ENCODE measurements at regions not wholly inside any gene's neighbourhood (a gene's known extent, or its start where the extent isn't known, plus 50 kb on each side); places are given as distances from the start of the nearest gene placed in this dataset.
"Not testable (repeated sequence)": the region's sequence is repeated elsewhere in the genome, so short reads cannot be mapped to it uniquely, and the experiment has no call there.

DNA sequence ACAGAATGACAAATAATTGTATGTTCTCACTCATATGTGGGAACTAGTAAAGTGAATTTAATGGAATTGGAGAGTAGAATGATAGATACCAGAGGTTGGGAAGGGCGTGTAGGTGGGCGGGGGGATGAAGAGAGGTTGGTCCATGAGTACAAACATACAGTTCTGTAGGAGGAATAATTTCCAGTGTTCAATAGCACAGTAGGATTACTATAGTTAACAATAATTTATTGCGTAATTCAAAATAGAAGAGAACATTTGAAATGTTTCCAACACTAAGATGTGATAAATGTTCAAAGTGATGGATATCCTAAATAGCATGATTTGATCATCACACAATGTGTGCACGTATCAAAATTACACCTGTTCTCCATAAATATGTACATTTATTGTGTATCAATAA is 106.2 kb upstream of the IL1RAPL2 start:
- TF ChIP-seq, protein P1, sequence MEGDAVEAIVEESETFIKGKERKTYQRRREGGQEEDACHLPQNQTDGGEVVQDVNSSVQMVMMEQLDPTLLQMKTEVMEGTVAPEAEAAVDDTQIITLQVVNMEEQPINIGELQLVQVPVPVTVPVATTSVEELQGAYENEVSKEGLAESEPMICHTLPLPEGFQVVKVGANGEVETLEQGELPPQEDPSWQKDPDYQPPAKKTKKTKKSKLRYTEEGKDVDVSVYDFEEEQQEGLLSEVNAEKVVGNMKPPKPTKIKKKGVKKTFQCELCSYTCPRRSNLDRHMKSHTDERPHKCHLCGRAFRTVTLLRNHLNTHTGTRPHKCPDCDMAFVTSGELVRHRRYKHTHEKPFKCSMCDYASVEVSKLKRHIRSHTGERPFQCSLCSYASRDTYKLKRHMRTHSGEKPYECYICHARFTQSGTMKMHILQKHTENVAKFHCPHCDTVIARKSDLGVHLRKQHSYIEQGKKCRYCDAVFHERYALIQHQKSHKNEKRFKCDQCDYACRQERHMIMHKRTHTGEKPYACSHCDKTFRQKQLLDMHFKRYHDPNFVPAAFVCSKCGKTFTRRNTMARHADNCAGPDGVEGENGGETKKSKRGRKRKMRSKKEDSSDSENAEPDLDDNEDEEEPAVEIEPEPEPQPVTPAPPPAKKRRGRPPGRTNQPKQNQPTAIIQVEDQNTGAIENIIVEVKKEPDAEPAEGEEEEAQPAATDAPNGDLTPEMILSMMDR (IDR thresholded peaks at IDR 0.05; ENCODE audit: insufficient read depth, low read depth, low read length, missing control alignments), result no peak
- no peak overlapping the region for H3K4me3 ChIP-seq (ENCODE audit: low read depth, low read length)
- no peak for DNase-seq (ENCODE audit: low read depth)

DNA sequence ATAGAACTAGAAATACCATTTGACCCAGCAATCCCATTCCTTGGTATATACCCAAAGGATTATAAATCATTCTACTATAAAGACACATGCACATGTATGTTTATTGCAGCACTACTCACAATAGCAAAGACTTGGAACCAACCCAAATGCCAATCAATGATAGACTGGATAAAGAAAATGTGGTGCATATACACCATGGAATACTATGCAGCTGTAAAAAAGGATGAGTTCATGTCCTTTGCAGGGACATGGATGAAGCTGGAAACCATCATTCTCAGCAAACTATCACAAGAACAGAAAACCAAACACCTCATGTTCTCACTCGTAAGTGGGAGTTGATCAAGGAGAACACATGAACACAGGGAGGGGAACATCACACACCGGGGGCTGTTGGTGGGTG is 108.9 kb upstream of the IL1RAPL2 start:
- not testable (repeated sequence) for H3K4me3 ChIP-seq (ENCODE audit: low read depth, low read length); DNase-seq (ENCODE audit: low read depth)

DNA sequence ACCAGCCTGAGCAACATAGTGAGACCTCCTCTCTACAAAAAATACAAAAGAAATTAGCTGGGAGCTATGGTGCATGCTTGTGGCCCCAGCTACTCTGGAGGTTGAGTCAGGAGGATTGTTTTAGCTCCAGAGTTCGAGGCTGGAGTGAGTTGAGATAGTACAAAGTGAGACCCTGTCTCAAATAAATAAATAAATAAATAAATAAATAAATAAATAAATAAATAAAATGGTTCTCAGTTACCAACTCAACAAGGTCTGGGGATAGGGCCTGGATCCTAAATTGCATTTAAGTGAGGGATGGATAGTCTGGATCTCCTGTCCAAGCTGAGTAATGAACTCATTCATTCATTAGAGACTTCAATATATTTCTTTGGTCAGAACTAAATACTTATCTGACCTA is 115.7 kb upstream of the IL1RAPL2 start:
- no peak for DNase-seq (ENCODE audit: low read depth)
- TF ChIP-seq, protein P1 (IDR thresholded peaks at IDR 0.05; ENCODE audit: insufficient read depth, low read depth, low read length, missing control alignments), result no peak
- no peak overlapping the region for H3K4me3 ChIP-seq (ENCODE audit: low read depth, low read length)

DNA sequence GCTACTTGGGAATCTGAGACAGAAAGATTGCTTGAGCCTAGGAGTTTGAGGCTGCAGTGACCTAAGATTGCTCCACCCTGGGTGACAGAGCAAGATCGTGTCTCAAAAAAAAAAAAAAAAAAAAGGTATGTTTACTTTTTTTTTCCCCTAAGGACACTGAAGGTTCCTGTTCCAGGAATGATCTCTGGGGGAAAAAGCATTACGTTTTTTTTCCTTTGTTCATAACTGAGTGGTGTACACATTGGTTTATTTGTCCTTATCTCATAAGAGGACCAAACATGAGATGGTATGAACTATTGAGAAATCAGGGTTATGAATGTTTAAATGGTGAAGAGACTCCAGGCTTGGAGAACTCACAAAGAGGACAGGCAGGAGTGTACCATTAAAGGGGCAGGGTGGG is 120.4 kb upstream of the IL1RAPL2 start:
- TF ChIP-seq, protein P1 (IDR thresholded peaks at IDR 0.05; ENCODE audit: insufficient read depth, low read depth, low read length, missing control alignments), result no peak
- no peak overlapping the region for H3K4me3 ChIP-seq (ENCODE audit: low read depth, low read length)
- DNase-seq (ENCODE audit: low read depth), result no peak

DNA sequence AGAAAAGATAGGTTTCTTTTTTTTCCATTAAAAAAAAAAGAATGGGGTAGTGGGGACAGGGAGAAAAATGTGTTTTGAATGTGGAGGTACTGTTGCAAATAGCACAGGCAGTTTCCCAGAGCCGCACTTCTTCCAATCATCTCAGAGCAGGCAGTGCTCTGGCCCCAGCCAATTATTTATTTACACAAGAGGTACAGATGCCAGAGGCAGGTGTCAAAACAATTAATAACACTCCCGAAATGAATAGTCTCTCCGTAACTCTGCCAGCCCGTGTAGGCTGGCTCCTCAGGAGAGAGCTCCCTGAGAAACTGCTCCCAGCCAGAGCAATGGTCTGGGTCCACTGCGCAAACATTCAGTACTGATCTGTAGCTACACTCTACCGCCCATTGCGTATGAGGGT is 130.8 kb upstream of the IL1RAPL2 start:
- H3K4me3 ChIP-seq (ENCODE audit: low read depth, low read length), result no peak overlapping the region
- no peak for DNase-seq (ENCODE audit: low read depth)
- TF ChIP-seq, protein P1 (IDR thresholded peaks at IDR 0.05; ENCODE audit: insufficient read depth, low read depth, low read length, missing control alignments), result no peak

DNA sequence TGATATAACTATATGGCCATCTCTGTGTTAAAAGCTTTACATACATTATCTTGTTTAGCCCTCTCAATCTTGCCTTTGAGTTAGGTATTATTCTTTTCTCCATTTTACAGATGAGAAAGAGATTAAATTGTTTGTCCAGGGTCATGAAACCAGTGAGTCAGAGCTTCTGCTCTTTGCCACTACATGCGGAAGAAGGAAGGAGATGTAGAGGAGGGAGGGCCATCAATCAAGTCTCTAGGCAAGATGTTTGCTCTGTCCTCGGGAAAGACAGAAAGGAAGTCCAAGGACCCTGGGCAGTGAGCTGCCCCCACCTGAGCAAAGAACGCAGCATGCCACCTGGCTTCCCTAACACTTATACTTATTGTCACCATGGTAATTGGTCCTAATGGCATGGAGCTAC is 133.7 kb upstream of the IL1RAPL2 start:
- DNase-seq (ENCODE audit: low read depth), result no peak
- TF ChIP-seq, protein P1 (IDR thresholded peaks at IDR 0.05; ENCODE audit: insufficient read depth, low read depth, low read length, missing control alignments), result no peak
- H3K4me3 ChIP-seq (ENCODE audit: low read depth, low read length), result no peak overlapping the region

DNA sequence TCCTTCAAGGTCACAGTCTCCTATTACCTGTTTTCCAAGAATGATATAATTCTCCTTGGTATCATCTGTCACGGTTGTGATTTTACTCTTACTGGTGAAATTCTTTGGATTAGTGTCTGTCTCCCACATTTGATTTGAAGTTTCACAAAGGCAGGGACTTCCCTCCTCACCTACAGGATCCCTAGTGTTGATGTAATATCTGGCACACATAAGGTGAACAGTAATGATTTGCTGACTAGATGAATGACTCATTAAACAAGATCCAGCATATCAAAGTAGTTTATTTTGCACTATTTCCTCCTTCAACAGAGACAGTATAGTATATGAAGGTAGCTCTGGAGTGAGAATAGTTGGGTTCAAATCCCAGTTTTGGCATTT is 135.3 kb upstream of the IL1RAPL2 start:
- TF ChIP-seq, protein P1 (IDR thresholded peaks at IDR 0.05; ENCODE audit: insufficient read depth, low read depth, low read length, missing control alignments), result no peak
- no peak overlapping the region for H3K4me3 ChIP-seq (ENCODE audit: low read depth, low read length)
- DNase-seq (ENCODE audit: low read depth), result no peak
